PC-9 (cell line): ENCODE measurements at regions not wholly inside any gene's neighbourhood (a gene's known extent, or its start where the extent isn't known, plus 50 kb on each side); places are given as distances from the start of the nearest gene placed in this dataset.

Experiments
- BruUV-seq: library from RNA; stranded (reverse); fragments of 400-500 nt; replicated peaks from 2 replicates; lab custom pipeline; 2021; lab: Mats Ljungman, UMichigan
- CTCF ChIA-PET: fragments of 300-600 bp; sonication (Branson Sonifier 250); formaldehyde crosslinking; loops from one replicate; lab custom pipeline; 2022; ENCODE audit warnings: antibody characterized with exemption; lab: Charles Lee
- POLR2A ChIA-PET: fragments of 300-600 bp; sonication (Branson Sonifier 250); formaldehyde crosslinking; loops from one replicate; lab custom pipeline; 2022; ENCODE audit warnings: antibody characterized with exemption; ENCODE audit not compliant: unreplicated experiment; lab: Charles Lee
- DNase-seq, 2 experiments: peaks; one replicate each; pipeline versions ENCODE4 v3.0.0 to v3.0.0-alpha.2; 2015 to 2022; ENCODE audit warnings: mixed read lengths in 1 of 2
- H2AFZ ChIP-seq: fragments of 200-600 bp; sonication (generic); 2 replicates; pipeline ENCODE4 v1.8.1; 2017; ENCODE audit warnings: antibody characterized with exemption
- H3F3A ChIP-seq: fragments of 200-600 bp; sonication (generic); 2 replicates; pipeline ENCODE4 v1.8.1; 2017; ENCODE audit warnings: antibody characterized with exemption, mild to moderate bottlenecking, low read depth; ENCODE audit not compliant: insufficient read depth
- H3K27ac ChIP-seq: fragments of 200-600 bp; sonication (generic); 2 replicates; pipeline ENCODE4 v1.6.1; 2016; ENCODE audit warnings: mixed run types
- H3K27me3 ChIP-seq: fragments of 200-600 bp; sonication (generic); 2 replicates; pipeline ENCODE4 v1.6.1; 2016; ENCODE audit warnings: low read depth, mixed run types; ENCODE audit not compliant: insufficient read depth
- H3K36me3 ChIP-seq: fragments of 200-600 bp; sonication (generic); 2 replicates; pipeline ENCODE4 v1.6.1; 2016; ENCODE audit warnings: low read depth, mixed run types
- H3K4me1 ChIP-seq: fragments of 200-600 bp; sonication (generic); replicated peaks from 2 replicates; pipeline ENCODE4 v1.6.1; 2016; ENCODE audit warnings: mixed run types; ENCODE audit not compliant: insufficient read depth
- H3K4me2 ChIP-seq: fragments of 200-600 bp; sonication (generic); 2 replicates; pipeline ENCODE4 v1.6.1; 2017; ENCODE audit warnings: mixed run types
- H3K4me3 ChIP-seq: fragments of 200-600 bp; sonication (generic); 2 replicates; pipeline ENCODE4 v1.6.1; 2016; ENCODE audit warnings: mixed run types
- H3K79me2 ChIP-seq: fragments of 200-600 bp; sonication (generic); 2 replicates; pipeline ENCODE4 v1.6.1; 2017; ENCODE audit warnings: low read depth, mixed run types
- H3K9me2 ChIP-seq: fragments of 200-600 bp; sonication (generic); 2 replicates; pipeline ENCODE4 v1.8.1; 2017; ENCODE audit warnings: mild to moderate bottlenecking; ENCODE audit not compliant: insufficient read depth
- H3K9me3 ChIP-seq: fragments of 200-600 bp; sonication (generic); 2 replicates; pipeline ENCODE4 v1.8.1; 2016; ENCODE audit warnings: low read depth; ENCODE audit not compliant: insufficient read depth
- H4K20me1 ChIP-seq: fragments of 200-600 bp; sonication (generic); 2 replicates; pipeline ENCODE4 v1.8.1; 2017; ENCODE audit not compliant: insufficient read depth
- EZH2 ChIP-seq: fragments of 200-600 bp; sonication (generic); IDR thresholded peaks from 2 replicates; pipeline ENCODE4 v1.8.0; 2017; ENCODE audit warnings: antibody characterized with exemption, low read depth
- intact Hi-C: fragments of 100-400 bp; cut with micrococcal nuclease; formaldehyde crosslinking; loops from one replicate; pipeline ENCODE4 v1.10.0; 2022; ENCODE audit not compliant: unreplicated experiment
- TF ChIP-seq, protein P1 (sequence below): fragments of 200-600 bp; sonication (generic); conservative IDR thresholded peaks from 2 replicates; pipeline ENCODE4 v1.6.1; 2017; ENCODE audit warnings: mixed run types, antibody characterized with exemption, mild to moderate bottlenecking, moderate library complexity

GRCh38 chrX:11889791-11890190, 131.8 kb downstream of the MSL3 start:
- no TSS peak for BruUV-seq

GRCh38 chrX:11890836-11891514, 132.9 kb downstream of the MSL3 start:
- no peak overlapping the region for H3K4me2 ChIP-seq
- no peak for DNase-seq
- H3K27ac ChIP-seq = no peak overlapping the region
- no peaks in the 10 kb centered on the region for H3K79me2 ChIP-seq
- no peaks in the 10 kb centered on the region for H3K27me3 ChIP-seq
- TF ChIP-seq, protein P1, sequence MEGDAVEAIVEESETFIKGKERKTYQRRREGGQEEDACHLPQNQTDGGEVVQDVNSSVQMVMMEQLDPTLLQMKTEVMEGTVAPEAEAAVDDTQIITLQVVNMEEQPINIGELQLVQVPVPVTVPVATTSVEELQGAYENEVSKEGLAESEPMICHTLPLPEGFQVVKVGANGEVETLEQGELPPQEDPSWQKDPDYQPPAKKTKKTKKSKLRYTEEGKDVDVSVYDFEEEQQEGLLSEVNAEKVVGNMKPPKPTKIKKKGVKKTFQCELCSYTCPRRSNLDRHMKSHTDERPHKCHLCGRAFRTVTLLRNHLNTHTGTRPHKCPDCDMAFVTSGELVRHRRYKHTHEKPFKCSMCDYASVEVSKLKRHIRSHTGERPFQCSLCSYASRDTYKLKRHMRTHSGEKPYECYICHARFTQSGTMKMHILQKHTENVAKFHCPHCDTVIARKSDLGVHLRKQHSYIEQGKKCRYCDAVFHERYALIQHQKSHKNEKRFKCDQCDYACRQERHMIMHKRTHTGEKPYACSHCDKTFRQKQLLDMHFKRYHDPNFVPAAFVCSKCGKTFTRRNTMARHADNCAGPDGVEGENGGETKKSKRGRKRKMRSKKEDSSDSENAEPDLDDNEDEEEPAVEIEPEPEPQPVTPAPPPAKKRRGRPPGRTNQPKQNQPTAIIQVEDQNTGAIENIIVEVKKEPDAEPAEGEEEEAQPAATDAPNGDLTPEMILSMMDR = no peak
- TF ChIP-seq EZH2 = no peak
- no TSS peak for BruUV-seq
- H3K36me3 ChIP-seq = no peaks in the 10 kb centered on the region
- no peaks in the 10 kb centered on the region for H3K9me2 ChIP-seq
- no peaks in the 10 kb centered on the region; the same call in 1 of the 2 replicates for H3K9me3 ChIP-seq
- no peak overlapping the region for H2AFZ ChIP-seq
- H3K4me1 ChIP-seq = peaks cover 14% of the 10 kb centered on the region; the same call in 1 of the 2 replicates
- no peaks in the 10 kb centered on the region for H3F3A ChIP-seq
- CTCF ChIA-PET = no interaction called here
- intact Hi-C loops = no loop called here
- H3K4me3 ChIP-seq = no peak overlapping the region
- POLR2A ChIA-PET = no interaction called here
- H4K20me1 ChIP-seq = no peaks in the 10 kb centered on the region

More at GRCh38 chrX:11889791-11890190, 131.8 kb downstream of the MSL3 start:
- ChIA-PET CTCF (no interaction called here), POLR2A (no interaction called here)
- no peaks in the 10 kb centered on the region for H3K36me3 ChIP-seq
- H2AFZ ChIP-seq = no peak overlapping the region
- H4K20me1 ChIP-seq = no peaks in the 10 kb centered on the region
- H3K4me3 ChIP-seq = no peak overlapping the region
- H3K27me3 ChIP-seq = no peaks in the 10 kb centered on the region
- intact Hi-C loops = no loop called here
- H3K4me1 ChIP-seq = peaks cover 14% of the 10 kb centered on the region; the same call in 1 of the 2 replicates
- no peaks in the 10 kb centered on the region for H3K79me2 ChIP-seq
- H3K9me2 ChIP-seq = no peaks in the 10 kb centered on the region
- no peaks in the 10 kb centered on the region for H3K9me3 ChIP-seq
- no peak overlapping the region for H3K4me2 ChIP-seq
- TF ChIP-seq EZH2 = no peak
- TF ChIP-seq, protein P1 = no peak
- no peak for DNase-seq
- H3K27ac ChIP-seq = no peak overlapping the region
- no peaks in the 10 kb centered on the region for H3F3A ChIP-seq

DNA sequence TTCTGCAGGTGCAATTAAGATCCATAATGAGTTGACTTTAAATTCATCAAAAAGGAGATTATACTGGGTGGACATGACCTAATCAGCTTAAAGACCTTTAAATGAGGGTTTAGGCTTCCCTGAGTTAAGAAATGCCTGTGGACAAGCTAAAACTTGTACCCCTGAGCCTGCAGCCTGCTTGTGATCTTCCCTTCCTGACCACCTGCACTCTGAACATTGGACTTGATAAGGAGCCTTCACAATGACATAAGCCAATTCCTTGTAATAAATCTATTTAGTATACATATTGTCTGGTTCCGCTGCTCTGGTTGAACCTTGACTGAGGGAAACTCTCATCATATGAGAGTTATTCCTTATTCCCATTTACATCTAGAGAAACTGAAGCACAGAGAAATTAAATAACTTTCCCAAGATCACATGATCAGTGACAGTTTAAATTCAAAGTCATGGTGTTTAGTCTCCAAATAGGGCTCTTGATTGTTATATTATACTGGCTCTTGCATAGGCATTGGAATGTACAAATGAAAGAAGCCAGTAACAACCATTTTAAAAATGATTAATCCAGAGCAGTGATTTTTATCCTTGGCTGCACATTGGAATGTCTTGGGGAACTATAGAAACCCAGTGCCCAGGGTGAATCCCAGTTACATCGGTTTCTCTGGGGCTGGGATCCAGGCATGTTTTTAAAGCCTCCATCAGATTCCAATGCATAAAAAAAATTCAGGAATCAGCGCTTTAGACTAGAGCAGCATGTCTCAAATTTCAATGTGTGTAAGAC, 136.1 kb downstream of the MSL3 start:
- TF ChIP-seq, protein P1 = no peak
- no peak for TF ChIP-seq EZH2
- intact Hi-C loops = no loop called here
- Histone ChIP-seq H3K4me2 (no peak overlapping the region), H3F3A (peaks cover 5% of the 10 kb centered on the region; the same call in 1 of the 2 replicates), H3K27me3 (no peaks in the 10 kb centered on the region), H3K27ac (no peak overlapping the region), H2AFZ (no peak overlapping the region), H3K9me3 (no peaks in the 10 kb centered on the region; the same call in 1 of the 2 replicates), H4K20me1 (no peaks in the 10 kb centered on the region), H3K9me2 (no peaks in the 10 kb centered on the region), H3K4me1 (peaks cover 20% of the 10 kb centered on the region), H3K36me3 (no peaks in the 10 kb centered on the region), H3K4me3 (no peak overlapping the region), H3K79me2 (no peaks in the 10 kb centered on the region)
- ChIA-PET POLR2A (no interaction called here), CTCF (no interaction called here)
- no peak for DNase-seq
- BruUV-seq = no TSS peak
